Right lung (tissue), 2 donors: ENCODE measurements at regions not wholly inside any gene's neighbourhood (a gene's known extent, or its start where the extent isn't known, plus 50 kb on each side); places are given as distances from the start of the nearest gene placed in this dataset.

Source experiments
- DNase-seq, 2 donors: peaks; one replicate each; pipeline ENCODE4 v3.0.0-alpha.2; 2013

- DNase-seq, result no peak
Measured at GRCh38 chr14:22416193-22416592, 172.8 kb downstream of the DAD1 start.

- DNase-seq, result no peak
Measured at GRCh38 chr14:22415605-22415959, 173.4 kb downstream of the DAD1 start.

- DNase-seq, result no peak
Measured at GRCh38 chr14:22414876-22415604, 174.0 kb downstream of the DAD1 start.

GRCh38 chr14:22412926-22413411 lies 176.1 kb downstream of the DAD1 start:
- no peak for DNase-seq

GRCh38 chr14:22411398-22412055 lies 177.5 kb downstream of the DAD1 start:
- DNase-seq, result no peak

GRCh38 chr14:22410497-22410896 lies 178.5 kb downstream of the DAD1 start:
- no peak for DNase-seq

GRCh38 chr14:22409006-22409405 lies 180.0 kb downstream of the DAD1 start:
- no peak for DNase-seq

- no peak for DNase-seq
Measured at GRCh38 chr14:22408547-22408946, 180.5 kb downstream of the DAD1 start.

GRCh38 chr14:22407033-22407432 lies 182.0 kb downstream of the DAD1 start:
- no peak for DNase-seq

- DNase-seq, result no peak
Measured at GRCh38 chr14:22405201-22405600, 183.8 kb downstream of the DAD1 start.

- DNase-seq, result no peak
Measured at GRCh38 chr14:22403296-22403695, 185.7 kb downstream of the DAD1 start.

- DNase-seq, result no peak
Measured at GRCh38 chr14:22400655-22401259, 188.3 kb downstream of the DAD1 start.

- no peak for DNase-seq
Measured at GRCh38 chr14:22399776-22400175, 189.2 kb downstream of the DAD1 start.

GRCh38 chr14:22397221-22397737 lies 191.7 kb downstream of the DAD1 start:
- no peak for DNase-seq

GRCh38 chr14:22395803-22396202 lies 193.2 kb downstream of the DAD1 start:
- no peak for DNase-seq

- DNase-seq, result no peak
Measured at GRCh38 chr14:22394616-22395015, 194.4 kb downstream of the DAD1 start.

- no peak for DNase-seq
Measured at GRCh38 chr14:22393796-22394195, 195.2 kb downstream of the DAD1 start.

- DNase-seq, result peak in 1 of 2 donors; percentile 60
Measured at GRCh38 chr14:22391908-22392565, 197.0 kb downstream of the DAD1 start.

GRCh38 chr14:22390824-22391461 lies 198.1 kb downstream of the DAD1 start:
- DNase-seq, result no peak

- DNase-seq, result no peak
Measured at GRCh38 chr14:22390195-22390594, 198.8 kb downstream of the DAD1 start.

GRCh38 chr14:22388669-22389595 lies 200.1 kb downstream of the DAD1 start:
- DNase-seq, result no peak
